PC-3 (cell line): ENCODE measurements at regions not wholly inside any gene's neighbourhood (a gene's known extent, or its start where the extent isn't known, plus 50 kb on each side); places are given as distances from the start of the nearest gene placed in this dataset.

Source experiments
- ATAC-seq: fragments of 200-7000 bp; cut with Tn5 transposase; 2 replicates; pipeline ENCODE4 v1.9.1; 2020; ENCODE audit warnings: mild to moderate bottlenecking, moderate library complexity
- BruUV-seq: library from RNA; stranded (reverse); fragments of 400-500 nt; replicated peaks from 2 replicates; lab custom pipeline; 2021; lab: Mats Ljungman, UMichigan
- CTCF ChIA-PET: fragments of 300-600 bp; sonication (Branson Sonifier 250); formaldehyde crosslinking; loops from one replicate; lab custom pipeline; 2022; ENCODE audit warnings: antibody characterized with exemption; lab: Charles Lee
- POLR2A ChIA-PET: fragments of 300-600 bp; sonication (Branson Sonifier 250); formaldehyde crosslinking; loops from one replicate; lab custom pipeline; 2022; ENCODE audit warnings: antibody characterized with exemption; ENCODE audit not compliant: unreplicated experiment; lab: Charles Lee
- DNase-seq: peaks from one replicate; pipeline ENCODE4 v3.0.0-alpha.2; 2015
- H2AFZ ChIP-seq: fragments of 300-600 bp; sonication (generic); 2 replicates; pipeline ENCODE4 v1.6.0; 2016; ENCODE audit warnings: antibody characterized with exemption, low read length
- H3F3A ChIP-seq: fragments of 300-600 bp; sonication (generic); one replicate; pipeline ENCODE4 v1.6.0; 2017; ENCODE audit warnings: antibody characterized with exemption, low read length, control low read depth, mild to moderate bottlenecking; ENCODE audit not compliant: unreplicated experiment
- H3K27ac ChIP-seq: fragments of 300-600 bp; sonication (generic); 2 replicates; pipeline ENCODE4 v1.5.1; 2016; ENCODE audit warnings: mild to moderate bottlenecking, low read length
- H3K27me3 ChIP-seq: fragments of 300-600 bp; sonication (generic); 2 replicates; pipeline ENCODE4 v1.6.1; 2016; ENCODE audit warnings: low read length, mixed read lengths
- H3K36me3 ChIP-seq: fragments of 300-600 bp; sonication (generic); 2 replicates; pipeline ENCODE4 v1.6.1; 2016; ENCODE audit warnings: low read depth, mixed run types, low read length, mixed read lengths
- H3K4me1 ChIP-seq: fragments of 300-600 bp; sonication (generic); 2 replicates; pipeline ENCODE4 v1.5.1; 2016; ENCODE audit warnings: low read length; ENCODE audit not compliant: insufficient read depth
- H3K4me2 ChIP-seq: fragments of 300-600 bp; sonication (generic); 2 replicates; pipeline ENCODE4 v1.6.0; 2016; ENCODE audit warnings: low read length
- H3K4me3 ChIP-seq: fragments of 300-600 bp; sonication (generic); 2 replicates; pipeline ENCODE4 v1.5.1; 2016; ENCODE audit warnings: mild to moderate bottlenecking, low read length, mixed read lengths
- H3K79me2 ChIP-seq: fragments of 300-600 bp; sonication (generic); 2 replicates; pipeline ENCODE4 v1.6.1; 2017; ENCODE audit warnings: low read length, mixed read lengths
- H3K9ac ChIP-seq: fragments of 300-600 bp; sonication (generic); 2 replicates; pipeline ENCODE4 v1.6.0; 2016; ENCODE audit warnings: mild to moderate bottlenecking, low read length
- H3K9me2 ChIP-seq: fragments of 300-600 bp; sonication (generic); replicated peaks from 2 replicates; pipeline ENCODE4 v1.6.1; 2016; ENCODE audit warnings: mixed run types, low read length, mixed read lengths
- H3K9me3 ChIP-seq: fragments of 300-600 bp; sonication (generic); 2 replicates; pipeline ENCODE4 v1.6.1; 2016; ENCODE audit warnings: low read length, mixed read lengths
- H4K20me1 ChIP-seq: fragments of 300-600 bp; sonication (generic); 2 replicates; pipeline ENCODE4 v1.6.1; 2016; ENCODE audit warnings: low read length, mixed read lengths
- EZH2 ChIP-seq: fragments of 300-600 bp; sonication (generic); IDR thresholded peaks from one replicate; pipeline ENCODE4 v1.6.1; 2017; ENCODE audit warnings: antibody characterized with exemption, mild to moderate bottlenecking, low read length; ENCODE audit not compliant: unreplicated experiment
- EZH2phosphoT487 ChIP-seq: fragments of 300-600 bp; sonication (generic); IDR thresholded peaks from 2 replicates; pipeline ENCODE4 v1.6.1; 2018; ENCODE audit warnings: mild to moderate bottlenecking, antibody characterized with exemption, low read length, borderline replicate concordance
- intact Hi-C: fragments of 100-400 bp; cut with micrococcal nuclease; formaldehyde crosslinking; loops from 2 replicates; pipeline ENCODE4 v1.9.0; 2023
- TF ChIP-seq, protein P1 (sequence below): fragments of 300-600 bp; sonication (generic); conservative IDR thresholded peaks from 2 replicates; pipeline ENCODE4 v1.5.1; 2017; ENCODE audit warnings: antibody characterized with exemption, low read depth, mild to moderate bottlenecking, low read length

DNA sequence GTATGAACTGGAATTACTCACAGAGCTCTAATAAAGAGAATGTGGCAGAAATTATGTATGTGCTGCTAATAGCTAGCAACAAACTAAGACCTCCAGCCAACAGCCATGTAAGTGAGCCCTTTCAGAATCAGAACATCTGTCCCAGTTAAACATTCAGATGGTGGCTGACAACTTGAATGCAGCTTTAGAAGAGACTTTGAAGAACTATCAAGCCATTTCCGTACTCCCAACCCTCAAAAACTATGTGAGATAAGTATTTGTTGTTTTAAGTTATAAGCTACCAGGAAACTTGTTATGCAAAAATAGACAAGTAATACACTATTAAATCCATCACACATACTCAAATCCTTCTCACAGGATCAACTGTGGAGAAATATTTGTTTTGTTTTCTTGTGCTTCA, 205.2 kb upstream of the EDIL3 start:
- DNase-seq = no peak
- ATAC-seq = no peak
- intact Hi-C loops = no loop called here
- Histone ChIP-seq H3K9me2 (no peaks in the 10 kb centered on the region), H4K20me1 (no peaks in the 10 kb centered on the region), H3K9me3 (no peaks in the 10 kb centered on the region), H3K4me1 (peaks cover 6% of the 10 kb centered on the region; the same call in 1 of the 2 replicates), H3K4me3 (no peak overlapping the region), H3K4me2 (no peak overlapping the region), H3K27me3 (no peaks in the 10 kb centered on the region), H3K79me2 (no peaks in the 10 kb centered on the region), H2AFZ (no peak overlapping the region), H3K9ac (no peak overlapping the region), H3K36me3 (no peaks in the 10 kb centered on the region), H3F3A (no peaks in the 10 kb centered on the region), H3K27ac (no peak overlapping the region)
- no TSS peak for BruUV-seq
- TF ChIP-seq, protein P1, sequence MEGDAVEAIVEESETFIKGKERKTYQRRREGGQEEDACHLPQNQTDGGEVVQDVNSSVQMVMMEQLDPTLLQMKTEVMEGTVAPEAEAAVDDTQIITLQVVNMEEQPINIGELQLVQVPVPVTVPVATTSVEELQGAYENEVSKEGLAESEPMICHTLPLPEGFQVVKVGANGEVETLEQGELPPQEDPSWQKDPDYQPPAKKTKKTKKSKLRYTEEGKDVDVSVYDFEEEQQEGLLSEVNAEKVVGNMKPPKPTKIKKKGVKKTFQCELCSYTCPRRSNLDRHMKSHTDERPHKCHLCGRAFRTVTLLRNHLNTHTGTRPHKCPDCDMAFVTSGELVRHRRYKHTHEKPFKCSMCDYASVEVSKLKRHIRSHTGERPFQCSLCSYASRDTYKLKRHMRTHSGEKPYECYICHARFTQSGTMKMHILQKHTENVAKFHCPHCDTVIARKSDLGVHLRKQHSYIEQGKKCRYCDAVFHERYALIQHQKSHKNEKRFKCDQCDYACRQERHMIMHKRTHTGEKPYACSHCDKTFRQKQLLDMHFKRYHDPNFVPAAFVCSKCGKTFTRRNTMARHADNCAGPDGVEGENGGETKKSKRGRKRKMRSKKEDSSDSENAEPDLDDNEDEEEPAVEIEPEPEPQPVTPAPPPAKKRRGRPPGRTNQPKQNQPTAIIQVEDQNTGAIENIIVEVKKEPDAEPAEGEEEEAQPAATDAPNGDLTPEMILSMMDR = no peak
- TF ChIP-seq EZH2phosphoT487 (no peak), EZH2 (no peak)
- CTCF ChIA-PET = no interaction called here
- POLR2A ChIA-PET = no interaction called here

DNA sequence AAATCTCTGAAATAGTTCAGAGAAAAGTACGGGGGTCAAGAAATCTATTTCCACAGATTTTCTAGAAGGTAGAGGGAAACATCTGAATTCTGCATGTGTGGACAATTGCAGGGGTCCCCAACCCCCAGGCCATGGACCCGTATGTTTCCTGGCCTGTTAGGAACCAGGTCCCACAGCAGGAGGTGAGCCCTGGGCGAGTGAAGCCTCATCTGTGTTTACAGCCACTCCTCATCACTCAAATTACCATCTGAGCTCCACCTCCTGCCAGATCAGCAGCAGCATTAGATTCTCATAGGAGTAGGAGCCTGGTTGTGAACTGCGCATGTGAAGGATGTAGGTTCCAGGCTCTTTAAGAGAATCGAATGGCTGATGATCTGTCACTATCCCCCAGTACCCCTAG, 200.5 kb upstream of the EDIL3 start:
- no peaks in the 10 kb centered on the region for H3K27me3 ChIP-seq
- H3K36me3 ChIP-seq = no peaks in the 10 kb centered on the region
- H3K4me2 ChIP-seq = no peak overlapping the region
- no peak overlapping the region for H3K27ac ChIP-seq
- no peak for TF ChIP-seq EZH2phosphoT487
- TF ChIP-seq, protein P1 = no peak
- TF ChIP-seq EZH2 = no peak
- no peaks in the 10 kb centered on the region for H3F3A ChIP-seq
- ChIA-PET POLR2A (no interaction called here), CTCF (no interaction called here)
- H3K4me1 ChIP-seq = no peaks in the 10 kb centered on the region
- H3K9ac ChIP-seq = no peak overlapping the region
- no peak overlapping the region for H2AFZ ChIP-seq
- ATAC-seq = no peak
- H4K20me1 ChIP-seq = no peaks in the 10 kb centered on the region
- H3K9me3 ChIP-seq = no peaks in the 10 kb centered on the region
- no peak overlapping the region for H3K4me3 ChIP-seq
- intact Hi-C loops = no loop called here
- no peaks in the 10 kb centered on the region for H3K9me2 ChIP-seq
- no peaks in the 10 kb centered on the region for H3K79me2 ChIP-seq
- BruUV-seq = no TSS peak
- DNase-seq = no peak

DNA sequence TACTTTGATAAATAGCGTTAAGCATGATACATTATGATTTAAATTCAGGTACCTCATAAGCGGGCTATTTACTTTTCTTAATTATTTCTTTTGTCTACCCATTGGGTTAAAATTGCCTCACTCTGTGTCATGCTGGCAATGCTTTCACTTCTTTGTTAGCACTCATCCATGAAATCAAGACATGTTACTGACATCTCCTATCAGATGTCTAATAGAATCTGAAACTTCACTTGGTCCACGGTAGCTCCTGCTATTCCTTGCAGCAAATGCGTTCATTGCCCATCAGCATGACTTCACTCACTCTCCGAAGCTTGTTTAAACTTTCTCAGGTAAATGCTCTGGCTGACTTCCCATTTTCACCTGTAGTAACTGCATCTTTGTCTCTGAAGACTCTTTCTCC, 193.5 kb upstream of the EDIL3 start:
- no peaks in the 10 kb centered on the region for H3F3A ChIP-seq
- POLR2A ChIA-PET = no interaction called here
- no peak overlapping the region for H3K9ac ChIP-seq
- DNase-seq (no peak), ATAC-seq (no peak)
- no peaks in the 10 kb centered on the region for H3K9me3 ChIP-seq
- CTCF ChIA-PET = no interaction called here
- H4K20me1 ChIP-seq = no peaks in the 10 kb centered on the region
- no peak overlapping the region for H3K27ac ChIP-seq
- no peak overlapping the region for H3K4me3 ChIP-seq
- BruUV-seq = no TSS peak
- TF ChIP-seq, protein P1 = no peak
- TF ChIP-seq EZH2phosphoT487 (no peak), EZH2 (no peak)
- H3K36me3 ChIP-seq = no peaks in the 10 kb centered on the region
- H3K27me3 ChIP-seq = no peaks in the 10 kb centered on the region
- no peaks in the 10 kb centered on the region for H3K9me2 ChIP-seq
- intact Hi-C loops = no loop called here
- H3K4me1 ChIP-seq = no peaks in the 10 kb centered on the region
- no peak overlapping the region for H3K4me2 ChIP-seq
- no peaks in the 10 kb centered on the region for H3K79me2 ChIP-seq
- no peak overlapping the region for H2AFZ ChIP-seq
